ENCODE measurements at regions not wholly inside any gene's neighbourhood (a gene's known extent, or its start where the extent isn't known, plus 50 kb on each side); places are given as distances from the start of the nearest gene placed in this dataset.

GRCh38 chr21:31410499-31411131 lies 66.6 kb upstream of the TIAM1 start (continued):
- TF ChIP-seq, protein P1, sequence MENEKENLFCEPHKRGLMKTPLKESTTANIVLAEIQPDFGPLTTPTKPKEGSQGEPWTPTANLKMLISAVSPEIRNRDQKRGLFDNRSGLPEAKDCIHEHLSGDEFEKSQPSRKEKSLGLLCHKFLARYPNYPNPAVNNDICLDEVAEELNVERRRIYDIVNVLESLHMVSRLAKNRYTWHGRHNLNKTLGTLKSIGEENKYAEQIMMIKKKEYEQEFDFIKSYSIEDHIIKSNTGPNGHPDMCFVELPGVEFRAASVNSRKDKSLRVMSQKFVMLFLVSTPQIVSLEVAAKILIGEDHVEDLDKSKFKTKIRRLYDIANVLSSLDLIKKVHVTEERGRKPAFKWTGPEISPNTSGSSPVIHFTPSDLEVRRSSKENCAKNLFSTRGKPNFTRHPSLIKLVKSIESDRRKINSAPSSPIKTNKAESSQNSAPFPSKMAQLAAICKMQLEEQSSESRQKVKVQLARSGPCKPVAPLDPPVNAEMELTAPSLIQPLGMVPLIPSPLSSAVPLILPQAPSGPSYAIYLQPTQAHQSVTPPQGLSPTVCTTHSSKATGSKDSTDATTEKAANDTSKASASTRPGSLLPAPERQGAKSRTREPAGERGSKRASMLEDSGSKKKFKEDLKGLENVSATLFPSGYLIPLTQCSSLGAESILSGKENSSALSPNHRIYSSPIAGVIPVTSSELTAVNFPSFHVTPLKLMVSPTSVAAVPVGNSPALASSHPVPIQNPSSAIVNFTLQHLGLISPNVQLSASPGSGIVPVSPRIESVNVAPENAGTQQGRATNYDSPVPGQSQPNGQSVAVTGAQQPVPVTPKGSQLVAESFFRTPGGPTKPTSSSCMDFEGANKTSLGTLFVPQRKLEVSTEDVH (IDR thresholded peaks at IDR 0.05; ENCODE audit: low read depth, partially characterized antibody): no peak
- TF ChIP-seq CBFB (IDR thresholded peaks at IDR 0.05; ENCODE audit: low read depth) (no peak), HDGF (IDR thresholded peaks at IDR 0.05) (peak; percentile 96), SMAD1 (IDR thresholded peaks at IDR 0.05; ENCODE audit: low read depth, partially characterized antibody) (no peak), SIX5 (IDR thresholded peaks at IDR 0.05; ENCODE audit: low read depth, low read length, severe bottlenecking) (no peak), NBN (IDR thresholded peaks at IDR 0.05) (peak; percentile 78), RCOR1 (conservative IDR thresholded peaks at IDR 0.05; ENCODE audit: low read depth, low read length) (no peak), RELA (IDR thresholded peaks at IDR 0.05; ENCODE audit: borderline replicate concordance, partially characterized antibody) (no peak), IKZF1 (conservative IDR thresholded peaks at IDR 0.05) (peak; percentile 49; the same call in 1 of the 2 replicates)
- TF ChIP-seq, protein P2, sequence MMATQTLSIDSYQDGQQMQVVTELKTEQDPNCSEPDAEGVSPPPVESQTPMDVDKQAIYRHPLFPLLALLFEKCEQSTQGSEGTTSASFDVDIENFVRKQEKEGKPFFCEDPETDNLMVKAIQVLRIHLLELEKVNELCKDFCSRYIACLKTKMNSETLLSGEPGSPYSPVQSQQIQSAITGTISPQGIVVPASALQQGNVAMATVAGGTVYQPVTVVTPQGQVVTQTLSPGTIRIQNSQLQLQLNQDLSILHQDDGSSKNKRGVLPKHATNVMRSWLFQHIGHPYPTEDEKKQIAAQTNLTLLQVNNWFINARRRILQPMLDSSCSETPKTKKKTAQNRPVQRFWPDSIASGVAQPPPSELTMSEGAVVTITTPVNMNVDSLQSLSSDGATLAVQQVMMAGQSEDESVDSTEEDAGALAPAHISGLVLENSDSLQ (IDR thresholded peaks at IDR 0.05): peak; percentile 89
- TF ChIP-seq, protein P3, sequence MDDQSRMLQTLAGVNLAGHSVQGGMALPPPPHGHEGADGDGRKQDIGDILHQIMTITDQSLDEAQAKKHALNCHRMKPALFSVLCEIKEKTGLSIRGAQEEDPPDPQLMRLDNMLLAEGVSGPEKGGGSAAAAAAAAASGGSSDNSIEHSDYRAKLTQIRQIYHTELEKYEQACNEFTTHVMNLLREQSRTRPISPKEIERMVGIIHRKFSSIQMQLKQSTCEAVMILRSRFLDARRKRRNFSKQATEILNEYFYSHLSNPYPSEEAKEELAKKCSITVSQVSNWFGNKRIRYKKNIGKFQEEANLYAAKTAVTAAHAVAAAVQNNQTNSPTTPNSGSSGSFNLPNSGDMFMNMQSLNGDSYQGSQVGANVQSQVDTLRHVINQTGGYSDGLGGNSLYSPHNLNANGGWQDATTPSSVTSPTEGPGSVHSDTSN (IDR thresholded peaks at IDR 0.05; ENCODE audit: insufficient replicate concordance, low read depth, low read length): peak; percentile 82
- TF ChIP-seq, protein P4, sequence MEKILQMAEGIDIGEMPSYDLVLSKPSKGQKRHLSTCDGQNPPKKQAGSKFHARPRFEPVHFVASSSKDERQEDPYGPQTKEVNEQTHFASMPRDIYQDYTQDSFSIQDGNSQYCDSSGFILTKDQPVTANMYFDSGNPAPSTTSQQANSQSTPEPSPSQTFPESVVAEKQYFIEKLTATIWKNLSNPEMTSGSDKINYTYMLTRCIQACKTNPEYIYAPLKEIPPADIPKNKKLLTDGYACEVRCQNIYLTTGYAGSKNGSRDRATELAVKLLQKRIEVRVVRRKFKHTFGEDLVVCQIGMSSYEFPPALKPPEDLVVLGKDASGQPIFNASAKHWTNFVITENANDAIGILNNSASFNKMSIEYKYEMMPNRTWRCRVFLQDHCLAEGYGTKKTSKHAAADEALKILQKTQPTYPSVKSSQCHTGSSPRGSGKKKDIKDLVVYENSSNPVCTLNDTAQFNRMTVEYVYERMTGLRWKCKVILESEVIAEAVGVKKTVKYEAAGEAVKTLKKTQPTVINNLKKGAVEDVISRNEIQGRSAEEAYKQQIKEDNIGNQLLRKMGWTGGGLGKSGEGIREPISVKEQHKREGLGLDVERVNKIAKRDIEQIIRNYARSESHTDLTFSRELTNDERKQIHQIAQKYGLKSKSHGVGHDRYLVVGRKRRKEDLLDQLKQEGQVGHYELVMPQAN (conservative IDR thresholded peaks at IDR 0.05): no peak
- TF ChIP-seq, protein P5, sequence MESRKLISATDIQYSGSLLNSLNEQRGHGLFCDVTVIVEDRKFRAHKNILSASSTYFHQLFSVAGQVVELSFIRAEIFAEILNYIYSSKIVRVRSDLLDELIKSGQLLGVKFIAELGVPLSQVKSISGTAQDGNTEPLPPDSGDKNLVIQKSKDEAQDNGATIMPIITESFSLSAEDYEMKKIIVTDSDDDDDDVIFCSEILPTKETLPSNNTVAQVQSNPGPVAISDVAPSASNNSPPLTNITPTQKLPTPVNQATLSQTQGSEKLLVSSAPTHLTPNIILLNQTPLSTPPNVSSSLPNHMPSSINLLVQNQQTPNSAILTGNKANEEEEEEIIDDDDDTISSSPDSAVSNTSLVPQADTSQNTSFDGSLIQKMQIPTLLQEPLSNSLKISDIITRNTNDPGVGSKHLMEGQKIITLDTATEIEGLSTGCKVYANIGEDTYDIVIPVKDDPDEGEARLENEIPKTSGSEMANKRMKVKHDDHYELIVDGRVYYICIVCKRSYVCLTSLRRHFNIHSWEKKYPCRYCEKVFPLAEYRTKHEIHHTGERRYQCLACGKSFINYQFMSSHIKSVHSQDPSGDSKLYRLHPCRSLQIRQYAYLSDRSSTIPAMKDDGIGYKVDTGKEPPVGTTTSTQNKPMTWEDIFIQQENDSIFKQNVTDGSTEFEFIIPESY (IDR thresholded peaks at IDR 0.05): no peak
- TF ChIP-seq, protein P6, sequence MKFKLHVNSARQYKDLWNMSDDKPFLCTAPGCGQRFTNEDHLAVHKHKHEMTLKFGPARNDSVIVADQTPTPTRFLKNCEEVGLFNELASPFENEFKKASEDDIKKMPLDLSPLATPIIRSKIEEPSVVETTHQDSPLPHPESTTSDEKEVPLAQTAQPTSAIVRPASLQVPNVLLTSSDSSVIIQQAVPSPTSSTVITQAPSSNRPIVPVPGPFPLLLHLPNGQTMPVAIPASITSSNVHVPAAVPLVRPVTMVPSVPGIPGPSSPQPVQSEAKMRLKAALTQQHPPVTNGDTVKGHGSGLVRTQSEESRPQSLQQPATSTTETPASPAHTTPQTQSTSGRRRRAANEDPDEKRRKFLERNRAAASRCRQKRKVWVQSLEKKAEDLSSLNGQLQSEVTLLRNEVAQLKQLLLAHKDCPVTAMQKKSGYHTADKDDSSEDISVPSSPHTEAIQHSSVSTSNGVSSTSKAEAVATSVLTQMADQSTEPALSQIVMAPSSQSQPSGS (IDR thresholded peaks at IDR 0.05; ENCODE audit: low read length): no peak
